Choroid plexus epithelial cell (primary cell): ENCODE measurements at regions not wholly inside any gene's neighbourhood (a gene's known extent, or its start where the extent isn't known, plus 50 kb on each side); places are given as distances from the start of the nearest gene placed in this dataset.
"Not testable (repeated sequence)": the region's sequence is repeated elsewhere in the genome, so short reads cannot be mapped to it uniquely, and the experiment has no call there.

Experiments
- DNase-seq: peaks from one replicate; pipeline ENCODE4 v3.0.0-alpha.2; 2010; ENCODE audit warnings: low read depth
- H3K4me3 ChIP-seq: 2 replicates; pipeline ENCODE4 v1.5.1; 2011; ENCODE audit warnings: low read depth, mild to moderate bottlenecking, control low read depth, low read length, moderate library complexity
- CTCF ChIP-seq: conservative IDR thresholded peaks from 2 replicates; pipeline ENCODE4 v1.5.1; 2011; ENCODE audit warnings: low read depth, mild to moderate bottlenecking, control low read depth, inconsistent platforms, low read length, moderate library complexity

GRCh38 chr1:194857413-194857812, 1671.0 kb upstream of the B3GALT2 start:
- TF ChIP-seq CTCF: no peak
- H3K4me3 ChIP-seq: no peak overlapping the region
- DNase-seq: no peak

DNA sequence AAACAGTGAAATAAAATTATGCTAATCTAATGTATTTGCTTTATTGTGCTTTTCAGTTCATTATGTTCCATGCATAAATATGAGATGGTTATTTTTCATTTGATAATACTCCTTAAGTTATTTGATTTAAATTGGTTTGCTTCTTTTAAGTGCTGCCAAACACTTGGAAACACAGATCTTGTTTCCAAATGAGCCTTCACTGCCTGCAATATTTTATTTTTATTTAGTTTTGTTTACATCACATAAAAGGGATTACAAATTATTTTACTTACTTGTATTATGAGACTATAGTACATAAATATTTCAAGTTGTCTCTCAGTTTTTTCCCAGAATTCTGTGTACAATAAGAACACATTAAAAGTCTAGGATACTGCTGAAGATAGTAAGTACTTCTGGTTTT, 1662.4 kb upstream of the B3GALT2 start:
- DNase-seq: no peak

GRCh38 chr1:194846488-194846887, 1660.1 kb upstream of the B3GALT2 start:
- no peak for DNase-seq
- TF ChIP-seq CTCF: no peak
- H3K4me3 ChIP-seq: no peak overlapping the region

More for the DNA sequence above, 1662.4 kb upstream of the B3GALT2 start:
- no peak for TF ChIP-seq CTCF
- no peak overlapping the region for H3K4me3 ChIP-seq

- TF ChIP-seq CTCF: no peak
- H3K4me3 ChIP-seq: no peak overlapping the region
- DNase-seq: no peak
These were observed 1656.7 kb upstream of the B3GALT2 start for GRCh38 chr1:194843077-194843476.

DNA sequence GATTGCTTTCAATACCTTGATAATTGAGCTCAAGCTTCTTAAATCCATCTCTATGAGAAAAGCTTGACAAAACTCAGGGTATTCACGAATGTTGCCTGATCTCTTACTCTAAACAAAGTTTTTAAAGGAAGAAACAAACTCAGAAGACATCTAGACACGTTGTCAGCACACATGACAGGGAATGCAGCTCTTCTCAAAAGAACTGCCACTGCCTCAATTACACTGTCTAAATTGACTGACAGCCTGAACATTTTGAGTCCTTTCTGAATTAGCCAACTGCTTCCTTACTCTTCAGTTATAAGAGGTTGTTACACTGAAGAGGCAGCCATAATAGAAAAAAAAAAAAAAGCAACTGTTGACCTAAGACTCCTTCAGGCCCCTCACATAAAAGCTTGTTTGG, 1646.7 kb upstream of the B3GALT2 start:
- no peak for TF ChIP-seq CTCF
- DNase-seq: no peak
- no peak overlapping the region for H3K4me3 ChIP-seq

- not testable (repeated sequence) for DNase-seq, H3K4me3 ChIP-seq
These were observed 1645.2 kb upstream of the B3GALT2 start for GRCh38 chr1:194831595-194831994.

- TF ChIP-seq CTCF: no peak
- DNase-seq: no peak
- H3K4me3 ChIP-seq: no peak overlapping the region
These were observed 1644.0 kb upstream of the B3GALT2 start for GRCh38 chr1:194830387-194830786.

DNA sequence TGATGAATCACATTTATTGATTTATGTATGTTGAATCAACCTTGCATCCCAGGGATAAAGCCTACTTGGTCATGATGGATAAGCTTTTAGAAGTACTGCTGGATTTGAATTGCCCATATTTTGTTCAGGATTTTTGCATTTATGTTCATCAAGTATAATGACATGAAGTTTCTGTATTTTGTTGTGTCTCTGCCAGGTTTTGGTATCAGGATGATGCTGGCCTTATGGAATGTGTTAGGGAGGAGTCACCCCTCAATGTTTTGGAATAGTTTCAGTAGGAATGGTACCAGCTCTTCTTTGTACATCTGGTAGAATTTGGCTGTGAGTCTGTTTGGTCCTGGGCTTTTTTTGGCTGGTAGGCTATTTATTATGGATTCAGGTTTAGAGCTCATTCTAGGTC, 1643.1 kb upstream of the B3GALT2 start:
- DNase-seq: no peak

More for the DNA sequence above, 1643.1 kb upstream of the B3GALT2 start:
- no peak overlapping the region for H3K4me3 ChIP-seq
- no peak for TF ChIP-seq CTCF
